Stimulated activated CD4-positive, alpha-beta T cell treated with anti-CD3 and anti-CD28 coated beads, Interleukin-4, amount 100 ng/mL, for 24 hours (primary cell): ENCODE measurements at regions not wholly inside any gene's neighbourhood (a gene's known extent, or its start where the extent isn't known, plus 50 kb on each side); places are given as distances from the start of the nearest gene placed in this dataset.

Experiments
- DNase-seq: peaks from one replicate; pipeline ENCODE4 v3.0.0-alpha.2; 2020

- no peak for DNase-seq
These were observed 796.0 kb downstream of the SLC16A7 start for GRCh38 chr12:60391791-60392190.

GRCh38 chr12:60393093-60393492, 797.3 kb downstream of the SLC16A7 start:
- DNase-seq = no peak

GRCh38 chr12:60394665-60395064, 798.8 kb downstream of the SLC16A7 start:
- no peak for DNase-seq

GRCh38 chr12:60398547-60398946, 802.7 kb downstream of the SLC16A7 start:
- no peak for DNase-seq

GRCh38 chr12:60399064-60399463, 803.2 kb downstream of the SLC16A7 start:
- no peak for DNase-seq

- DNase-seq = no peak
These were observed 807.2 kb downstream of the SLC16A7 start for GRCh38 chr12:60402996-60403395.

- DNase-seq = no peak
These were observed 819.5 kb downstream of the SLC16A7 start for GRCh38 chr12:60415351-60415750.

- DNase-seq = no peak
These were observed 824.2 kb downstream of the SLC16A7 start for GRCh38 chr12:60419986-60420385.

GRCh38 chr12:60421741-60422140, 825.9 kb downstream of the SLC16A7 start:
- no peak for DNase-seq

GRCh38 chr12:60437297-60437696, 841.5 kb downstream of the SLC16A7 start:
- DNase-seq = no peak

- no peak for DNase-seq
These were observed 845.7 kb downstream of the SLC16A7 start for GRCh38 chr12:60441577-60441976.

GRCh38 chr12:60451457-60451856, 855.6 kb downstream of the SLC16A7 start:
- DNase-seq = no peak

GRCh38 chr12:60465060-60465459, 869.2 kb downstream of the SLC16A7 start:
- no peak for DNase-seq

- DNase-seq = no peak
These were observed 872.7 kb downstream of the SLC16A7 start for GRCh38 chr12:60468546-60468945.

- no peak for DNase-seq
These were observed 880.0 kb downstream of the SLC16A7 start for GRCh38 chr12:60475825-60476224.

- DNase-seq = no peak
These were observed 891.5 kb downstream of the SLC16A7 start for GRCh38 chr12:60487284-60487683.

GRCh38 chr12:60489071-60489470, 893.2 kb downstream of the SLC16A7 start:
- DNase-seq = no peak

GRCh38 chr12:60494244-60494643, 898.4 kb downstream of the SLC16A7 start:
- no peak for DNase-seq

- DNase-seq = no peak
These were observed 902.8 kb downstream of the SLC16A7 start for GRCh38 chr12:60498656-60499055.

- no peak for DNase-seq
These were observed 905.4 kb downstream of the SLC16A7 start for GRCh38 chr12:60501124-60501729.

GRCh38 chr12:60522684-60523400, 927.0 kb downstream of the SLC16A7 start:
- no peak for DNase-seq

- no peak for DNase-seq
These were observed 933.4 kb downstream of the SLC16A7 start for GRCh38 chr12:60529261-60529660.

GRCh38 chr12:60529723-60530122, 933.9 kb downstream of the SLC16A7 start:
- DNase-seq = no peak

- no peak for DNase-seq
These were observed 939.5 kb downstream of the SLC16A7 start for GRCh38 chr12:60535363-60535762.

- DNase-seq = no peak
These were observed 943.8 kb downstream of the SLC16A7 start for GRCh38 chr12:60539592-60539991.
